Erythroblast (primary cell): ENCODE measurements at regions not wholly inside any gene's neighbourhood (a gene's known extent, or its start where the extent isn't known, plus 50 kb on each side); places are given as distances from the start of the nearest gene placed in this dataset.

ENCODE experiments used
- DNase-seq, 2 experiments: peaks; one replicate each; lab custom pipeline; 2025; lab: John Stamatoyannopoulos, UW
- GATA1 ChIP-seq: IDR thresholded peaks from 2 replicates; pipeline ENCODE4 v1.6.1; 2011; ENCODE audit warnings: low read depth, mild to moderate bottlenecking, control low read depth, low read length, moderate library complexity
- POLR2A ChIP-seq: IDR thresholded peaks from 2 replicates; pipeline ENCODE4 v1.6.1; 2011; ENCODE audit warnings: mild to moderate bottlenecking, low read length

- TF ChIP-seq GATA1 (no peak), POLR2A (no peak)
Observed at GRCh38 chr12:90331262-90331661, 622.6 kb upstream of the ATP2B1 start.

GRCh38 chr12:90327793-90328743 lies 619.4 kb upstream of the ATP2B1 start:
- TF ChIP-seq POLR2A, result no peak
- TF ChIP-seq GATA1, result no peak
- DNase-seq, result no peak

More at GRCh38 chr12:90331262-90331661, 622.6 kb upstream of the ATP2B1 start:
- DNase-seq, result no peak

DNA sequence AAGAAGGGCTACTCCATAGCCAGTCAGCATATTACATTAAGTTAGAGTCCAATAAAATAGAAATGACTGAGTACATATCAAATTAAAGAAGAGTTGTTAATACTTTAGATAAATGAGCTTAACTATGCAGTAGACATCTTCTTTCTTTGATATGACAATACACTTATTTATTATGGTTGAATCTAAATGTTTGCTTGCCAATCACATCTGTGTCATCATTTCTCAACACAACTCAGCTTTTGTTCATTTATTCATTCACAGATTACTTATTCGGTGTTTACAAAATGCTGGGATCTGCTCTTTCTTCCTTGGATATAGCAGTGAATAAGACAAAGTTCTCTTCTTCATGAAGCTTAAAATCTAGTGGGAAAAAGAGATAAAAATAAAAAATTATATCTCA lies 614.6 kb upstream of the ATP2B1 start:
- DNase-seq, result no peak
- TF ChIP-seq POLR2A (no peak), GATA1 (no peak)

DNA sequence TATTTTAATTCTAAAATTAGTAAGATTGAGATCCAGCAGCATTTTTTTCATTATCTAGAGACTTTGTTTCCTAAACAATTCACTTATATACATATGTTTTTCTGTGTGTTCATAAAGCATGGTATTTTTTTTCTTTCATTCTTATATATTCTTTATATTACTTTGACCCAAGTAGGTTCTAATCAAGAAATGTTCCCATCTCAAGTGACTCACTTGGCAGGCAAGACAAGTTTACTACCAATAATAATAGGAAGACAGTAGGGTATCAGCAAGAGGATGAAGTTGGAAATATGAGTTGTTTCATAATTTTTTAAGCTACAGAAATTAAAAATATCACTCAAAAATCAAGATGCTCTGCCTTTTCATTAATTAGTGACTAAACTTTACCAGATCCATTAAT lies 613.4 kb upstream of the ATP2B1 start:
- TF ChIP-seq POLR2A, result no peak
- TF ChIP-seq GATA1, result no peak
- no peak for DNase-seq

GRCh38 chr12:90321369-90321768 lies 612.7 kb upstream of the ATP2B1 start:
- no peak for DNase-seq

GRCh38 chr12:90311561-90311960 lies 602.9 kb upstream of the ATP2B1 start:
- DNase-seq, result no peak
- TF ChIP-seq GATA1 (no peak), POLR2A (no peak)

More at GRCh38 chr12:90321369-90321768, 612.7 kb upstream of the ATP2B1 start:
- TF ChIP-seq GATA1, result no peak
- no peak for TF ChIP-seq POLR2A

DNA sequence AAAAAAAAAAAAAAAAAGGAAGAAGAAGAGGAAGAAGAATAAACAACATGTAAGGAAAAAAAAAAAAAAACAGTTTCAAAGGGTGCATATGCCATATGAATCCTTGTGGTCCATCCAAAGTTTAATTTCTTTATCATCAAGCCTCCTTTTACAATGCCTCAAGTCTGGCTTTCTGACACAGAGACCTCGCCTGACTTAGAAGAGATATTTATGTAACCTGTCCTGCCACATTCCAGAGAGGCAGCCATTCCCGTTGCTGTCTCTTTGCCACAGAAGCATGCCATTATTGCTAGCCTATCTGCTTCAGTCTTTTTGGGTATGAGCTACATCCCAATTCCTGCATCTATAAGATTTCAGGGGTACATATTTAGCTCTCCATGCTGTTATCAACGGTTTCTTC lies 596.7 kb upstream of the ATP2B1 start:
- DNase-seq, result no peak
- TF ChIP-seq GATA1 (no peak), POLR2A (no peak)

DNA sequence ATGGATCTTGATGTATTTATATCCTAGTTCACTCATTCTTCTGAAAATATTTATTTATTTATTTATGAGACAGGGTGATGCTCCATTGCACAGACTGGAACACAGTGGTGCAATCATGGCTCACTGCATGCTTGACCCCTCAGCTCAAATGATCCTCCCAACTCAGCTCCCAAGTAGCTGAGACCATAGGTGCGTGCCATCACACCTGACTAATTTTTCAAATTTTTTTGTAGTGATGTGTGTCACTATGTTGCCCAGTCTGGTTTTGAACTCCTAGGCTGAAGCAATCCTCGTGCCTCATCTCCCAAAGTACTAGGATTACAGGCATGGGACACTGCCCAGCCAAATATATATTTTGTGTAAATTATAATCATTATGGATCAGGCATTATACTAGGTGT lies 595.6 kb upstream of the ATP2B1 start:
- no peak for TF ChIP-seq POLR2A
- no peak for TF ChIP-seq GATA1
- no peak for DNase-seq

- no peak for DNase-seq
- TF ChIP-seq POLR2A (no peak), GATA1 (no peak)
Observed at GRCh38 chr12:90303771-90304170, 595.1 kb upstream of the ATP2B1 start.

DNA sequence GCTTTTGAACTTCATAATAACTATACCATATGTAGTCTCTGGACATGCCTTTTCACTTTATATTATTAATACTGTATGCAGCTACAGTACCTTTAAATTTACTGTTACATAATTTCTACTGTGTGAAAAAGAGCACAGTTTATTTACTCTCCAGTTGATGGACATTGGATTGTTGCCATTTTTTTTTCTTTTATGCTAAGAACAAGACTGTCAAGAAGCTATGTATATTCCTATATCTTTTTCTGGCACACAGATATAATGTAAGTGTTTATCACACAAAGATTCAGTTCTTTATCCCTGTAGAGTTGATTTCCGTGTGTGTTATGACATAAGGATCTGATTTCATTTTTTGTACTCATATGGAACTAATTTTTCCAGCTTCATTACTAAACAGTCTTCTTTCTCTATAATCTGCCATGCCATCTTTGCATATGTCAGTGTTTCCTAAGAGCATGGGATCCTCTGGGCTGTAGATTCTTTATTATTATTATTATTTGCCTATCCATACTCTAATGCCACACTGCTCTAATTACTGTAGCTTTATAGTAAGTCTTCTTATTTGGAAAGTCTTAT lies 593.0 kb upstream of the ATP2B1 start:
- TF ChIP-seq GATA1 (no peak), POLR2A (no peak)
- no peak for DNase-seq

DNA sequence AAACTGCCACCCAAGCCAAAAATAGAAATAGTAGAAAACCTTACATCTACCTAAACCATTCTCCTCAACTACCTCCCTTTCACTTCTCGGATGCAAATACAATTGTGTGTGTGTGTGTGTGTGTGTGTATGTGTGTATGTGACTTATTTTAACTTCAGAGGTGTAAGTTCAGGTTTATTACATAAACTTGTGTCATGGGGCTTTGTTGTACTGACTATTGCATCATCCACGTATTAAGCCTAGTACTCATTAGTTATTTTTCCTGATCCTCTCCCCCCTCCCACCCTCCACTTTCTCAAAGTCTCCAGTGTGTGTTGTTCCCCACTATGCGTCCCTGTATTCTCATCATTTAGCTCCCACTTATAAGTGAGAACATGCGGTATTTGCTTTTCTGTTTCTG lies 592.5 kb upstream of the ATP2B1 start:
- no peak for DNase-seq
- TF ChIP-seq POLR2A (no peak), GATA1 (no peak)

DNA sequence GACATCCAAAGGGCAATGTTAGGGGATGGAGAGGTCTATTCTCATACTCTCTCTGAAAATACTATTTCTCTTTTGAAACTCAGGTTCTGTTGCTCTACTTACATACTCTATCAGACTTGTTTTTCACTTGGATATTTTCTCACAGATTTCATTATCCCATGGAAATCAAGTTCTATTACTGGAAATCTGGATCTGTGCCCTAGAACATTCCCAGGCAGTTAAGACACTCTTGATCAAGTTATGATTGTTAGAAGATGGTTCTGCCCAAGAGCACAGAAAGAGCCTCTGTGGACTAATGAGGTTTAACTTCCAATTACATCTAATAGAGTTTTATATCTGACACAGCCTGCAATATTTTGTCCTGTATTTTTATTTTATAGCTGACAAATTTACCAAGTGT lies 591.0 kb upstream of the ATP2B1 start:
- TF ChIP-seq GATA1, result no peak
- TF ChIP-seq POLR2A, result no peak
- DNase-seq, result no peak

- no peak for DNase-seq
- TF ChIP-seq GATA1 (no peak), POLR2A (no peak)
Observed at GRCh38 chr12:90299121-90299520, 590.5 kb upstream of the ATP2B1 start.

DNA sequence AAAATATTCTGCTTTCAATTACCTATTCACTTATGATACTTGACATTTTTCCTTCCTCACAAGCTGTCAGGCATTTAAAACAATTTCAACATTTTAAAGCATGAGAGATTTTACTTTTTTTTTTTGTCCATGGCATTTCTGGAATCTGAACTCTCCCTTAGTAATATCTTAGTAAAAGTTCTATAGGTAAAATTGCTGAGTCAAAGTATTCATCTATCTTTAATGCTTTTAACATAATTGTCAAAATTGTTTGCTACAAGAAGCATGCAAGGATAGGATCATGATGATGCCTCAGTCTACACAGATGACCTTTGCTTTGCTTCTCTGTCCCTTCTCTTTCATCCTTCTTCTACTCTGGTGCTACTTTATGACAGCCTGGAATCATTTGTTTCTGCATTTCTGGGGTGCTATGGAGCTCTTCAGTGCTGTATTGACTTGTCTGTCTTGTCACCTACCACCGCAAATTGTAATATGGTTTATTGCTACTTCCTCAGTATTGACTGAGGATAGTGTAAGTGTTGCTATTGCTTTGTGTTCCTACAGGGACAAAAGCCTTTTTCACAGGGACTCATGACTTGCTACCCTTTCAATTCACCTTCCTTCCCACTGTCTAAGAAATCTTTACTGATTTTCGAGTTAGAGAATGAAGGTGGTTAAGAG lies 589.8 kb upstream of the ATP2B1 start:
- no peak for DNase-seq
- no peak for TF ChIP-seq POLR2A
- TF ChIP-seq GATA1, result no peak
